GM21528 (cell line): ENCODE measurements at regions not wholly inside any gene's neighbourhood (a gene's known extent, or its start where the extent isn't known, plus 50 kb on each side); places are given as distances from the start of the nearest gene placed in this dataset.

Experiments used
- ATAC-seq: cut with Tn5 transposase; IDR thresholded peaks from one replicate; pipeline ENCODE4 v1.9.1; 2021; ENCODE audit warnings: mild to moderate bottlenecking, moderate library complexity; ENCODE audit not compliant: unreplicated experiment, low FRiP score

DNA sequence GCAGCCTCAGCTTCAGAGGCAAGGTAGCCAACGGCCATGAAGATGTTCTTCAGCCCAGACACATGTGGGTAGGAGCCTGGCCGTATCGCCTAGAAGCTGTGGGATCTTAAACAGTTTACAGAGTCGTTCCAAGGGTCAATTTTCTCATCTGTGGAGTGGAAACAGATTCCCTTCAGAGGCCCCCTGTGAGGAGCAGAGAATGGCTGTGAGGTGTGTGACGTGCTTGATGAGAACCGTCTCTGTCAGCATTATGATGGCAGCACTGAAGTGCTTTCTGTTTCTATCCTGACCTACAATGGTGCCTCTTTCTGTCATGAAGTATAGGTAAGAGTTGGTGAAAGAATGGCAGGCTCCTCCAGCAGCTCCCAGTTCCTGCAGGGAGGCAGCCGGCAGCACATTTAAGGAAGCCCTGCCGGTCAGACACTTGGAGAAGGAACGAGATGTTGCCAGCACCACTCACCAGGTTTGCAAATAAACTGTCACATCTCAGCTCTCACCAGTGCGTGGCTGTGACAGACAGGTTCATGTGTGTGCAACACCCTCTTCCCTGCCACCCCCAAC lies 277.3 kb downstream of the FOXO1 start:
- ATAC-seq = peak; percentile 67

DNA sequence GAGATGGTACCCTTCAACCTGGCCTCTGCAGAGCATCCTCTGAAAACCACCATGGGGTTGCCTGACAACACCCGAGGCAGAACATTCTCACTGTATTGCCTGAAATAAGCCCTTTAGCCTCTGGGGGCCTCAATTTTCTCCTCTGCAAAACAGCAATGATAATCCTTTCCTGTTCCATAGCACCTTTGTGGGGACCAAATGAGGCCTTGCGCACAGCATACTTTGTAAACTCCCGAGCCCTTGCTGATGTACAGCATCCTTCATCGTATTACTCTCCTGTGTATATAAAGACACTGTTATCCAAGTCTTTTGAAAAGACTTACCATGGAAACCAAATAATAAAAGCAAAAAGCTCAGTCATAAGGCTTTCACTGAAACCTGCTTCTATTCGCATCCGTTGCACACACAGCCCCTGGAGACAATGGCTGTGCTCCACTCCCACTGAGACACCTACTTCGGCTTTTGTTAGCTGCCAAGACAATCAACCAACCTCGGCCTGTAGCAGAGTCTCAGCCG lies 276.0 kb downstream of the FOXO1 start:
- no peak for ATAC-seq

DNA sequence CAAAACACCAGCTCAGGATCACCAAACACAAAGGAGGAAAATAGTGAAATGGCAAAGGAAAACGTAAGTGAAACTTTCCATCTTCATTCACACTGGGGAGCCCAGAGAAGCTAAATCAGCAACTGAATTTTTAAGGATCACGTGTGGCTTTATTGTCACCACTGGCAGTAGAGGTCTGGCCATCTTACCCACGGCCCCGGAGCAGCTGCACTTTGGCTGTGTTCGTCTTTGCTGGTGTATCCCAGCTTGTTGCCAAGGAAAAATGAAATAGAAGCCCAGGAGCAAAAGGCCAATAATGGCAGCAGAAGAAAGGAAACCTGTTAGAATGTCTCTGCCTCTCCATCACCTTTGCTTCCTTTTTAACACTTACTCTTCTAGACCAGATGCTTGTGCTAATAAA lies 274.7 kb downstream of the FOXO1 start:
- ATAC-seq = no peak

DNA sequence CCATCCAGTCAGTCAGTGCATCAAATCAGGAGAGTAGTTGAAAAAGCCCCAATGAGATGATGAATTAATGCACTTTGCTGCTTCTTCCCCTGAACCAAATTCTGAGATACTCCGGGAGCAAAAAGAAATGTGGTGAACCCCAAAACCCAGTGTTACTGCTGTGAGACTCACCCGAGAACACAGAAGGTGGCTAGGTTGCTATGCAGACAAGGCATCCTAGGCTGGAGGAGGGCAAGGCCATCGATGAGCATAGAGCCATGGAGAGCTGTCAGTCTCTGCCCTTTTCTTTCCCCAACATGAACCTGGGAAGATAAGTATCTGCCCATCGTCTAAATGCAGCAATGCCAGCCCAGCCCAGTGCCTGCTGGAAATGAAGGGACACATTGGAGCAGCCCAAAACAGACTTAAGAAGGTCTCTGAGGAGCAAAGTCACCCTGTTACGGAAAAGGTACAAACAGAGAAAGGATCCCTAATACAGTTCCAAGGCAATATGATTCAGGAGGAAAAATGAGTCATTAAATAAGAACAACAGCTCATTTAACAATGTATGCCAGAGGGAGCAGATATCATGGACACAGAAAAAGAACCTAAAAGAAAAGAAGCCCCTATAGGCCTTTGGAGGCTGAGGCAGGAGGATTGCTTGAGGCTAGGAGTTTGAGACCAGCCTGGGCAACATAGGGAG lies 272.0 kb downstream of the FOXO1 start:
- no peak for ATAC-seq

DNA sequence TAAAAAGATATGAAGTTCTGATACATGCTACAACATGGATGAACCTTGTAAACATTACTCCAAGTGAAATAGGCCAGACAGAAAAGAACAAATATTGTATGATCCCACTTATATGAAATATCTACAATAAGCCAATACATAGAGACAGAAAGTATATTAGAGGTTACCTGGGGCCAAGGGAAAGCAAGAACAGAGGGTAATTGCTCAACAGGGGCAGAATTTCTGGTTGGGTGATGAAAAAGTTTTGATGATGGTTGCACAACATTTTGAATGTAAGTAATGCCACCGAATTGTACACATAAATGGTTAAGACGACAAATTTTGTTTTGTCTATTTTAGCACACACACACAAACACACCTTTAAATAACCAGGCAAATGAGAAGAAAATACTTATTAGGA lies 268.4 kb downstream of the FOXO1 start:
- ATAC-seq = no peak

DNA sequence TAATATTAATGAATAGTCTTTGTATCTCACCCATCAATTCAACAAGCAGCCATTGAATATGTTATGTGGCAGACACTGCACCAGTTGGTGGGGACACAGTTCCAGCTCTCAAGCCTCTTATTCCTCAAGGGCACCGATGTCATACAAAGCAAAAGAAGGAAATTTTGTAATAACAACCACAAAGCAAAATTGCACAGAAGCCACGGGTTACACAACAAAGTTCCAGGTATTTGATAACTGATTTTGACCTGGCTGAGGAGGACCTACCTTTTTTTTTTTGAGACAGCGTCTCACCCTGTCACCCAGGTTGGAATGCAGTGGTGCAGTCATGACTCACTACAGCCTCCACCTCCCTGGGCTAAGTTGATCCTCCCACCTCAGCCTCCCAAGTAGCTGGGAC lies 266.7 kb downstream of the FOXO1 start:
- no peak for ATAC-seq

DNA sequence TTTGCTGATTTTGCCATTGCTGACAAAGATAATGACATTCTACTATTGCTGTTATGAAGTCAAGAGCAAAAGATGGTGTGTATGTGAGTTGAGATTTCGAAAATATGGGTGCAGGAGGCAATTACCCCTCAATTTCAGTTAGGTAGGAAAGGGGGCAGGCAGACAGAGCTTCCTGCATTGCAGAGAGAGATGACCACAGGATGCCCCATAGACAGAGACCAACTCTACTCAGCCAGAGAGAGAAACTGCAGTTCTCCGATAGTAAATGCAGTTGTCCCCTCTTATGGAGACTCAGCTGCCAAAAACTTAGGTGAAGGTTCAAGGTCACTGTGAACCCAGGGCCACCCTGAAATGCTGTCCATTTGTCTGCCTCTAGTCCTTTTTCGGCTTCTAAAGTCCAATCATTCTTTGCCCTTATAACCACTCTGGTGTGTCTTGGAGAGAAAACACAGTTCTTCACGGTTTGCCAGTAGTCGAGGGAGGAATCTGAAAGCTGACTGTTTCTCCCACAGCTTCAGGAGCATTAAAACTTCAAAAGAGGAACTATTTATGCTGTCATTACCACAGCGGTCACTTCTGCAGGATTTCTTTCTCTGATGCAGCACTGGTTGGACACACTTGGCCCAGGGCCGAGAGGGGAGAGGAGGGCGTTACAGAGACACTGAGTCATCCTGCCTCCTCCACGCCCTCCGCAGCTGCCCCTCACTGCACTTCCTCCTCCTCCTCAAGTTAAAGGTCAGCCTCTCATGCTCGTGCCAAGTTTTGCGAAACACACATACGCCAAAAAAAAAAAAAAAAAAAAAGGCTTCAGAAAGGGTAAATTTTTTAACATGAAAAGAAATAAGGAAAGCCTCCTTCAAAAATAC lies 264.3 kb downstream of the FOXO1 start:
- ATAC-seq = peak; percentile 81

DNA sequence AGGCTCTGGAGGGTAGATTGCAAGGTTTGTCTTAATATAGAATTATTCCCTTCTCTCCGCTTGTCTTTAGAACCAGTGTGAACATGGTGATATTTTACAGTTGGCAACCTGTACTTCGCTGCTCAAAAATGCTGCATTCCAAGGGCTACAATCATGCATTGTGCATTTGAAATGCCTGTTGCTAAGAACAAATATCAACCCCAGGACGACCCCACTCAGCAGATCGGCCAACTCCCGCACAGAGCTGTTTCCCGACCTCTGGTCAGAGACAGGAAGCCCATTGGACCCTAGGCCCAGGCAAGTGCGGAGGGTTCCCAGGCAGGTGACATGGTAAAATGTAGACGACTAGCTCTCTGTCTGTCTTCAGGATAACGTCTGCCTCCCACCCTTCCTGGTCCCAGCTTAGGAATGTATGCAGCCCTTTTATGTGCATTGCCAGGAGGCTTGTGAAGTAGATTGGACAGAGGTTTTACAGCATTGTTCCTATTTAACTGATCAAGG lies 263.5 kb downstream of the FOXO1 start:
- no peak for ATAC-seq

DNA sequence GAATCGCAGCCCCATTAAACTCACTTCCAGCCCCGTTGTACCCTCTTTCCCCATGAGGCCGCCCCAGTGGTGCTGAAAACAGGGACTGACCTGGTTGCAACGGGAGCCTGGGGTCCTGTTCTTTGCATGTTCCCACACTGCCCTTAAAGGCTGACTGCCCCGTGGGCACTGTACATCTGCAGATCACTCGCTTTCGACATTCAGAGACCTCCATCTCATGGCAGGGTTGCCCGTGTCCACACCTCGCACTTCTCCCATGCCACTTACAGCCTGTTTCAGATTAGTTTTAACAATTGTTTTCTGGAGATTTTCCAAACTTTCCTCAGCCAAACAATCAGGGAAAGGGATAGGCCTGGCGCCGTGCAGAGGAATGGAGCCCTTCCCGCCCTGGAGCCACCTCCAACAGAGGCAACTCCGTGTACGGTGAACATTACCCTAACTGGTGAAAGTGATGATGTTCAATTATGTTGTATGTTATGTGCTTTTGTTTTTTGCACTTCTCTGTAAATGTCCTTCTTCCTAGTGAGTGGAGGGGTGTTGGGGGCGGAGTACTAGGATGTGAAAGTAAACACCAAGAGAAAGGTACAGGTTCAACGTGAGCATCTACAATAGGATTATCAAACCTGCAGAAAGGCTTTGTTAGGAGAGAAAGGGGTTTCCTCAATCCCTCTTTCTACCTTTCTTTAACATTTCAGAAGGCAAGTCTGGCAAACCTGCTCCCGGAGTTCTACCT lies 262.8 kb downstream of the FOXO1 start:
- no peak for ATAC-seq

DNA sequence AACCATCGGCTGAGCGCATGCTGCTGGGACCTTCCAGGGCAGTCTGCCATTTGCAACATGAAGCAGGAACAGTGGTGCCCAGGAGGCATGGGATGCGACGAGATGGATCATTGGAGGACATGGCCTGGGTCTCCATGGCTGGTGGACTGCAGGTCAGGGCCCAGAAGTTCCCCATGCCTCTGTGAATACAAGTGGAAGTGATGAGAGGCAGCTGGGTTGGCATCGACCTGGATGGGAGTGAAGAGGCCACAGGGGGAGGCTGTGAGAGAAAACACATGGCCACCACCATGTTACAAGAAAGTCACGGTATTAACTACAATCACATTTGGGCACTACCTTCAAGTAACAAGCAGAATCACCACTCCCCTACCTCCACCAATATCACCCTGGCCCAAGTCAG lies 262.0 kb downstream of the FOXO1 start:
- no peak for ATAC-seq

DNA sequence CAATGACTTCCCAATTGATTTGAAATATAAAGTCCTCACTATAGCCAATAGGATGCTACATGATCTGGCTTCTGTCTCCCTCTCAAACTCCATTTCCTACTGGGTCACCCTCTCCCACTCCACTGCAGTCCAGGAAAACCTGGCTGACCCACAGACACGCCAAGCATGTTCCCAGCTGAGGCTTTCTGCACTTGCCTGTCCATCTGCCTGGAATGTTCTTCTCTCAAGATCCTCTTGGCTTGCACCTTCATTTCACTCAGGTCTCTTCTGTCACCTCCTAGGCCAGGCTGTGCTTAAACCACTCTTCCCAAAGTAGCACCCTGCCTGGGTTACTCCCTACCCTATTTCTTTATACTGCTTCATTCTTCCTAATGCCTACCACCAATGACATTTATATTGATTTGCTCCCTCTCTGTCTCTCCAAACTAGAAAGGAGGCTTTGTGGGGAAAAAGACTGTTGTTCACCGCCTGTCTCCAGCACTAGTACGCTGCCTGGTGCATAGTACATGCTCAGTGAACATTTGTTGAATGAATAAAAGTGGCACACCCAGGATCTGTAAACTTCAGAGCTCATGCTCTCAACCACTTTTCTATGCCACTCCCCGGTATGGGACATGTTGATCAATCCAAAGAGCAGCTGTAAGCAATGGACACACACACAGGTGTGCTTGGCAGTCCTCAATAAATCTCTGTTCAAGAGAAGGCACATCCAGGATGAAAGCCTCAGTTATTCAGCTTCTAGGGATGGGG lies 261.3 kb downstream of the FOXO1 start:
- ATAC-seq = no peak

DNA sequence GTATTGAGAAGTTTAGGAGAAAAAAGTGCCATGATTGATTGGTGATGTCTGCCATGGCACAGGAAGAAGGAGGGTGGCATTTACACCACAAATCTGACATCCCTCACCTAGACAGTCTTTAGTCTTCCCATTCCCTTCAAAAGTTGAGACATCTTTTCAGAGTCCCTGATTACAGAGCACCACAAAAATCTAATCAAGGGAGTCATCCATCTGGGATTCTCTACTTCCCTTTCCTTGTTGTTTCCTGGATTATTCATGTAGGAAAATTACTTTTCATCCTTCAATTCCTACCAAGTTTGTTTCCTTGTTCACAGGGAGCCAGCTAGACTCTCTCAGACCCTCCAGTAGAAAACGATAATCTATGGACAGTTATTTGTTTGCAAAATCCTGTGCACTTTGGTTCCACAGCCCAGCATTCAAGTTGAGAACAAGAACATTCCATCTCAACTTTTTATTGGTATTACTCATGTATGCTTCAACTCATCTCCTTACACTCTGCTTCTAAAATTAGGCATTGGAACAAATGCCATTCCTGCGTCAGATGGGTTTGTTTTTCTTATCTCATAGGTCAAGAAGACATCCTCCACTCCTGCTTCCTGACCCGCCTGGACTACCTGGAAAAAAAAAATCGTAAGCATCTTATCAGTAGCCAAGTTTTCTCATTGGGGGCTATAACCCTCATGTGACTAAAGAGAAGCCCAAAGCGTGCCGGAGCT lies 259.9 kb downstream of the FOXO1 start:
- no peak for ATAC-seq

DNA sequence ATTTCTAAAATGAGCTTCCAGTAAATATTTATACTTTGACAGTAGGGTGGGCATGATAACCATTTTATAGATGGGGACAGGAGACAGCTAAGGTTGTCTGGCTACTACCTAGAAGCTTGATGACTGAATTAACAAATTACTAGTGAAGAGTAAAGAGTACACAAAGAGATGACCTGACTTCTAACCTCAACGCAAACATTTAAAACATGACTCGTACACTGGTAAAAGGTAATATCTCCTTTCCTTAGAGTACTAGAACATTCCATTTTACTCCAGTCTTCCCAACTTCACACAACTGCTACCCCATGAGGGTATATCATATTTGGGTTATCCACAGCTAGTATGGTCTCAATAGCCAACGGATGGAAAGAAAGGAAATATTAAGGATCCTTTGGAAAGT lies 258.9 kb downstream of the FOXO1 start:
- ATAC-seq = no peak

DNA sequence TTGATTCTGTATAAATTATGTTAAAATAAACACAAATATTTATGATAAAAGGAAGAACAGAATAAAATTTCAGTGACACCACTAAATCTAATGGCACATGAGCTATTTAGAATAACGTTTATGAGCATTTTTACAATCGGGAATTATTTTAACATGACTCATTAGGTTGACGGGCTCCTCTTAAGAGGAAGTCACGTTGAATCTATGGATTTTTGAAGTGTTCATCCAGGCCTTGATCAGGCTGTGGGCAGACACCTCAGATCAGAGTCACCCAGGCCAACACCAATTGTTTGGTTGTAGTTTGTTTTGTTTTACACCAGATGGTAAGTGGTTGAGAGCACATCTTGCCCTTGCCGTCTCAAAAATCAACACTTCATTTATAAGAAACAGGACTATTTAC lies 257.8 kb downstream of the FOXO1 start:
- no peak for ATAC-seq

DNA sequence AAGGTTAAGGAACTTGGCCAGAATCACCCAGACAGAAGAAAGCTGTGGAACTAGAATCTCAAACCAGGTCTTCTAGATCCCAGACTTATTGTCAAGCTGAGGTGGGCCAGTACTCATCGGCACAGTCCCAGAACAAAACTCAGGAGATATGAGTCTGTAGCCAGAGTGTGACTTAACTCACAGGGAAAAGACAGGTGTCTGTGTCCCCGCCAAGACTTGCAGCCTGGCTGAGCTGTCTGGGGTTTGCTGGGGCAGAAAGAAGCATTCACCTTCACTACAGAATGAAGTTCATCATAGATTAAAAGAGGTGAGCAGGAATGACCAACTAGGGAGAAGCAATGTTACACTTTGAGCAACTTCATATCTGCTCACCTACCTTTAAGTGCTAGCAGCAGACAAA lies 257.2 kb downstream of the FOXO1 start:
- ATAC-seq = no peak

DNA sequence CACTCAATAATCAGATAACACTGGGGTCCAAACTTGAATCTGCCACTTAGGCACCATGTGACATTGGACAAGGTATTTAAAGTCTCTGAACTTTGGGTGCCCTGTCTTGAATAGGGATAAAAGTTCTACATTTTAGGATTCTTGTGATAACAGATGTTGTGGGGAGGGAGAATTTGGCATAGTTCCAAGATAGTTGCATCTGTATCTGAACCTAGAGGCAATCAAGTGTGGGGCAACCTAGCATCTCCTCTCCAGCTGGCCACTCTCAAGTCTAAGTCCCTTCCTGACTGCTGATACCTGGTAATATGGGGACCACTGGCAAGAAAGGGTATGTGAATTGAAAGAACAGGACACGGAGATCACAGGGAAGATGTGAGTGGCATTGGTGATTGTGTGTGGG lies 256.1 kb downstream of the FOXO1 start:
- no peak for ATAC-seq

DNA sequence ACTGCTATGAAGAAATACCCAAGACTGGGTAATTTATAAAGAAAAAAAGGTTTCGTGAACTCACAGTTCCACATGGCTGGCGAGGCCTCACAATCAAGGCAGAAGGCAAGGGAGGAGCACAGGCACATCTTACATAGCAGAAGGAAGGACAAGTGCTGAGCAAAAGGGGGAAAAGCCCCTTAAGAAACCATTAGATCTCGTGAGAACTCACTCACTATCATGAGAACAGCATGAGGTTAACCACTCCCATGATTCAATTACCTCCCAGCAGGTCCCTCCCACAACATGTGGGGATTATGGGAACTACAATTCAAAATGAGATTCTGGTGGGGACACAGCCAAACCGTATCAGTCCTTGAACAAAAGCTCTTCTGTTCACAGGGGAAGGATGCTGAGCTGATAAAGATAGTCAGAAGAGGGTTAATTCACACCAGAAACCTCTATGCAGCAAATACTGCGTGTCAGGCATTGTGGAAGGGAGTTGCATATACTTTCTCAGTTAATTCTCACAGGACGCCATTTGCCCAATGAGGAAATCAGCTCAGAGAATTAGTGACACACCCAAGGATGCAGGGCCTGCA lies 246.2 kb downstream of the FOXO1 start:
- no peak for ATAC-seq

DNA sequence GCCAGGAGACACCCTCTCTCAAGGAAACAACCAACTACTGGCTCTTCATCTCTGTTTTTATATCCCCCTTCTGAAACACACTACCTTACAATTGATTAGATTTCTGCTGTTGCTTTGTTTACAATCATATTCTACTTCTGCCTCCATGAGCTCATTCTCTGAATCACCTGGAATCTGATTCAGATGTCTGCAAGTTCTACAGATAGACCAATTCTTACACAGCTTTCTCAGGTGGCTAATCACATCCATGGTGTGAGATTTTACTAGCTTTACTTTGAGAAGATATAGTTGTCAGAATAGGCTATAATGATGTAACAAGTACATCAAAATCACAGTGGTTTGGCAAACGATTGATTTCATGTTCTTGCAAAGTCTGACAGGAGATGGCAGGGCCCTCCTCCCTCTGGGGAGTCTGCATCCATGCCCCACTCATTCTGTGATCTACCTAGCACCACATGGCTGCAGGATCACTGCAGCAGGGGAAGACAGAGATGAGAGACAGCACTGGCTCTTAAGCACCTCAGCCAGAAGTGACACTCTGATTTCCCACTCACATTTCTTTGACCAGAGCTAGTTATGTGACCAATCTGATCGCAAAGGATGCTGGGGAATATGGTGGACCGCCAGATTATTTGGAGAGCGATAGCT lies 243.7 kb downstream of the FOXO1 start:
- no peak for ATAC-seq

DNA sequence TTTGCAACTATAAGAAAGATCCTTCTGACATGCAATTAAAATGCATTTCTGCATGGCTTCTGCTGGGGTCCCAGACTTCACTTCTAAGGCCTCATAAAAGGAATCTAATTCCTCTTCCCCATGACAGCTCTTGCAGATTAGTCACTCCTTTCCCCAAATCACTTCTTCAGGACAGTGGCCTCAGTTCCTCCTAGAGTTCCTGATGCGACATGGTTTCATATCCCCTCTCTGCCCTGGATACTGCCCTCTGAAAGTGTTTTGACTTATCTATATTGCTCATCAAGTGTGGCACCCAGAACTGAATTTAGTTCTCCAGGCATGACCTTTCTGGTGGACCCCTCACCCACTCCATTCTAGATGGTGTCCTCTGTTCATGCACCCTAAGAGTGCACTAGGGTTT lies 238.1 kb downstream of the FOXO1 start:
- ATAC-seq = no peak
